HepG2 (cell line): ENCODE measurements at regions not wholly inside any gene's neighbourhood (a gene's known extent, or its start where the extent isn't known, plus 50 kb on each side); places are given as distances from the start of the nearest gene placed in this dataset.

Experiments used
- ATAC-seq: fragments of 200-7000 bp; cut with Tn5 transposase; 3 replicates; pipeline ENCODE4 v1.9.1; 2020; ENCODE audit warnings: mild to moderate bottlenecking, moderate library complexity
- BruUV-seq: library from RNA; stranded (reverse); fragments of 400-500 nt; replicated peaks from 2 replicates; lab custom pipeline; 2021; lab: Mats Ljungman, UMichigan
- CTCF ChIA-PET: fragments of 300-600 bp; formaldehyde crosslinking; extraction: SDS; loops from one replicate; lab custom pipeline; 2021; ENCODE audit warnings: low total read pairs, inconsistent platforms, low intra/inter-chr PET ratio; lab: Yijun Ruan, JAX
- POLR2A ChIA-PET: fragments of 350-600 bp; sonication (Branson Sonifier 250); formaldehyde crosslinking; loops from one replicate; lab custom pipeline; 2020; ENCODE audit warnings: antibody characterized with exemption, inconsistent platforms; lab: Yijun Ruan, JAX
- DNase-seq: peaks from one replicate; pipeline ENCODE4 v3.0.0-alpha.2; 2015; ENCODE audit warnings: low spot score
- FAIRE-seq: peaks from 3 replicates; lab custom pipeline; 2011; peaks lifted over from hg19 to GRCh38; lab: Jason Lieb, UNC
- H2AFZ ChIP-seq: one replicate; pipeline ENCODE4 v1.6.1; 2011; ENCODE audit warnings: low read length, inconsistent platforms
- H3K27ac ChIP-seq: fragments of 300-600 bp; 3 replicates; pipeline ENCODE4 v1.8.0; 2011; ENCODE audit warnings: mixed run types, mild to moderate bottlenecking, mixed read lengths, low read length, inconsistent platforms; ENCODE audit not compliant: insufficient read depth; ENCODE audit errors: extremely low read length
- H3K27me3 ChIP-seq, 2 experiments: fragments of 200-600 bp in 1 of 2; 2 replicates in 1 of 2; 3 replicates in 1 of 2; pipeline versions ENCODE4 v1.6.0 to v1.8.0; 2011; ENCODE audit warnings: low read length in 2 of 2, mild to moderate bottlenecking in 2 of 2, moderate library complexity in 2 of 2, inconsistent platforms in 1 of 2; ENCODE audit not compliant: insufficient read depth in 2 of 2, control insufficient read depth in 1 of 2
- H3K36me3 ChIP-seq, 2 experiments: fragments of 200-600 bp in 1 of 2; replicated peaks in 1 of 2; 2 replicates in 1 of 2; 3 replicates in 1 of 2; pipeline versions ENCODE4 v1.5.1 to v1.8.0; 2011; ENCODE audit warnings: low read length in 2 of 2, inconsistent platforms in 1 of 2; ENCODE audit not compliant: insufficient read depth in 2 of 2, control insufficient read depth in 1 of 2
- H3K4me1 ChIP-seq: 2 replicates; pipeline ENCODE4 v1.5.1; 2012; ENCODE audit warnings: low read length, inconsistent platforms; ENCODE audit not compliant: insufficient read depth
- H3K4me2 ChIP-seq: 2 replicates; pipeline ENCODE4 v1.6.0; 2011; ENCODE audit warnings: low read depth, low read length, inconsistent platforms
- H3K4me3 ChIP-seq, 3 experiments: fragments of 200-600 bp in 1 of 3; sonication (generic), shearing (Covaris generic) in 1 of 3; replicated peaks in 1 of 3; 2 replicates each; pipeline ENCODE4 v1.5.1; 2011 to 2016; ENCODE audit warnings: low read length in 3 of 3, inconsistent platforms in 2 of 3, low read depth in 2 of 3, mild to moderate bottlenecking in 2 of 3, control low read depth in 1 of 3, mixed read lengths in 1 of 3; ENCODE audit not compliant: insufficient read depth in 1 of 3
- H3K79me2 ChIP-seq: one replicate; pipeline ENCODE4 v1.6.1; 2011; ENCODE audit warnings: low read length, inconsistent platforms; ENCODE audit not compliant: insufficient read depth
- H3K9ac ChIP-seq: 2 replicates; pipeline ENCODE4 v1.6.0; 2011; ENCODE audit warnings: mild to moderate bottlenecking, low read depth, low read length, inconsistent platforms; ENCODE audit not compliant: insufficient read depth
- H3K9me3 ChIP-seq: 2 replicates; pipeline ENCODE4 v1.5.1; 2012; ENCODE audit warnings: mild to moderate bottlenecking, low read length
- H4K20me1 ChIP-seq: 2 replicates; pipeline ENCODE4 v1.6.0; 2011; ENCODE audit warnings: inconsistent platforms, mild to moderate bottlenecking, low read length, moderate library complexity; ENCODE audit not compliant: insufficient read depth
- CAMTA2 ChIP-seq: sonication (generic); formaldehyde crosslinking; IDR thresholded peaks from 2 replicates; pipeline ENCODE4 v1.4.0; 2020; ENCODE audit warnings: mild to moderate bottlenecking, missing genetic modification reagents, borderline replicate concordance
- MAFF ChIP-seq: IDR thresholded peaks from 2 replicates; pipeline ENCODE4 v1.6.1; 2011; ENCODE audit warnings: low read depth, low read length, improper control_type of control experiment
- MAFK ChIP-seq, 2 experiments: IDR thresholded peaks in 1 of 2; conservative IDR thresholded peaks in 1 of 2; 2 replicates each; pipeline ENCODE4 v1.6.1; 2011; ENCODE audit warnings: improper control_type of control experiment in 2 of 2, low read length in 2 of 2
- MIXL1 ChIP-seq: IDR thresholded peaks from 2 replicates; pipeline ENCODE4 v1.6.1; 2016
- MLX ChIP-seq: IDR thresholded peaks from 2 replicates; pipeline ENCODE4 v1.6.1; 2016
- NCOA1 ChIP-seq: sonication (generic); formaldehyde crosslinking; IDR thresholded peaks from 2 replicates; pipeline ENCODE4 v1.9.0; 2021; ENCODE audit warnings: missing genetic modification reagents
- NFE2L2 ChIP-seq: fragments of 150-350 bp; IDR thresholded peaks from 2 replicates; pipeline ENCODE4 v1.6.1; 2014; ENCODE audit warnings: low read length
- NFYC ChIP-seq: IDR thresholded peaks from 2 replicates; pipeline ENCODE4 v1.6.1; 2016; ENCODE audit warnings: missing genetic modification reagents, missing compliant biosample characterization
- RBM39 ChIP-seq: fragments of 200-400 bp; formaldehyde crosslinking; IDR thresholded peaks from one replicate; pipeline ENCODE4 v1.6.1; 2018; ENCODE audit warnings: antibody characterized with exemption, mild to moderate bottlenecking, low read depth, low read length; ENCODE audit not compliant: poor library complexity, severe bottlenecking
- SRSF9 ChIP-seq: fragments of 200-400 bp; formaldehyde crosslinking; IDR thresholded peaks from 2 replicates; pipeline ENCODE4 v1.6.1; 2018; ENCODE audit warnings: borderline replicate concordance, mild to moderate bottlenecking, low read depth, low read length; ENCODE audit not compliant: insufficient read depth, poor library complexity, severe bottlenecking
- ZNF207 ChIP-seq: fragments of 450-650 bp; IDR thresholded peaks from 2 replicates; pipeline ENCODE4 v1.6.1; 2016; ENCODE audit warnings: antibody characterized with exemption, borderline replicate concordance
- ZNF7 ChIP-seq: IDR thresholded peaks from 2 replicates; pipeline ENCODE4 v1.6.1; 2016; ENCODE audit warnings: missing biosample characterization, missing genetic modification reagents
- WGBS: methylation state at CpG from one replicate; pipeline ENCODE4 v1.1.6; 2017; ENCODE audit warnings: low lambda C conversion rate; 5-methylcytosine and 5-hydroxymethylcytosine counted together
- in situ Hi-C: cut with HindIII; loops from 2 replicates; pipeline ENCODE4 v1.10.0; 2017; ENCODE audit warnings: low pct_unique_long_range_greater_than_20kb; ENCODE audit not compliant: extremely low pct_ligation_motif_present
- intact Hi-C: fragments of 100-400 bp; cut with micrococcal nuclease; formaldehyde crosslinking; loops from one replicate; pipeline ENCODE4 v1.10.0; 2022; ENCODE audit not compliant: unreplicated experiment

- H3K4me2 ChIP-seq = no peak overlapping the region
- no peak for ATAC-seq
Measured at GRCh38 chr4:131459430-131460101, 1689.5 kb upstream of the PCDH10 start.

GRCh38 chr4:131470360-131470759, 1678.7 kb upstream of the PCDH10 start:
- no peak overlapping the region for H3K4me2 ChIP-seq
- CTCF ChIA-PET = no interaction called here
- TF ChIP-seq MAFF (peak; percentile 97), NCOA1 (no peak), MAFK (conservative IDR thresholded peaks at IDR 0.05 in 1 of 2, IDR thresholded peaks at IDR 0.05 in 1 of 2; ENCODE audit: low read length in 2 of 2) (peak; percentile 95 to 98), NFE2L2 (peak; percentile 70), ZNF7 (no peak), SRSF9 (no peak)
- TF ChIP-seq, all 625 proteins: peak for 3
- Histone ChIP-seq H3K36me3 (no peaks in the 10 kb centered on the region), H3K27ac (no peak overlapping the region), H3K79me2 (no peaks in the 10 kb centered on the region), H3K27me3 (no peaks in the 10 kb centered on the region; a peak in 1 of 5 replicates), H3K4me3 (no peak overlapping the region), H2AFZ (no peak overlapping the region), H3K9me3 (0 out of 2 replicates have a peak, but pooled peaks cover 4% of the 10 kb centered on the region), H3K9ac (no peak overlapping the region), H3K4me1 (no peaks in the 10 kb centered on the region), H4K20me1 (no peaks in the 10 kb centered on the region)
- ATAC-seq (no peak), FAIRE-seq (no peak), DNase-seq (no peak)
- in situ Hi-C loops (no loop called here), intact Hi-C loops (no loop called here)
- POLR2A ChIA-PET = no interaction called here
- no TSS peak for BruUV-seq

More at GRCh38 chr4:131459430-131460101, 1689.5 kb upstream of the PCDH10 start:
- H3K27me3 ChIP-seq = no peaks in the 10 kb centered on the region
- BruUV-seq = no TSS peak
- no peaks in the 10 kb centered on the region for H4K20me1 ChIP-seq
- no peak overlapping the region for H3K27ac ChIP-seq
- H3K4me1 ChIP-seq = no peaks in the 10 kb centered on the region
- no peak overlapping the region for H2AFZ ChIP-seq
- no peak for TF ChIP-seq RBM39
- TF ChIP-seq MLX (CRISPR knock-in tag) = no peak
- no peak for TF ChIP-seq ZNF207
- TF ChIP-seq MIXL1 (CRISPR knock-in tag) = no peak
- no peak for TF ChIP-seq NFYC (CRISPR knock-in tag)
- TF ChIP-seq CAMTA2 (CRISPR knock-in tag) = no peak
- TF ChIP-seq, all 625 proteins: peak for 0
- 0% methylated on average over 4 of the region's 4 CpGs for WGBS
- intact Hi-C loops = no loop called here
- POLR2A ChIA-PET = no interaction called here
- Histone ChIP-seq H3K9me3 (no peaks in the 10 kb centered on the region), H3K79me2 (no peaks in the 10 kb centered on the region), H3K9ac (no peak overlapping the region), H3K4me3 (no peak overlapping the region), H3K36me3 (no peaks in the 10 kb centered on the region)
- CTCF ChIA-PET = no interaction called here
- FAIRE-seq (no peak), DNase-seq (no peak)
- in situ Hi-C loops = no loop called here
